HG03135 (cell line): ENCODE measurements at regions not wholly inside any gene's neighbourhood (a gene's known extent, or its start where the extent isn't known, plus 50 kb on each side); places are given as distances from the start of the nearest gene placed in this dataset.
"Not testable (repeated sequence)": the region's sequence is repeated elsewhere in the genome, so short reads cannot be mapped to it uniquely, and the experiment has no call there.

Experiments
- ATAC-seq: cut with Tn5 transposase; IDR thresholded peaks from one replicate; pipeline ENCODE4 v1.9.1; 2021; ENCODE audit warnings: mild to moderate bottlenecking, moderate library complexity; ENCODE audit not compliant: unreplicated experiment

DNA sequence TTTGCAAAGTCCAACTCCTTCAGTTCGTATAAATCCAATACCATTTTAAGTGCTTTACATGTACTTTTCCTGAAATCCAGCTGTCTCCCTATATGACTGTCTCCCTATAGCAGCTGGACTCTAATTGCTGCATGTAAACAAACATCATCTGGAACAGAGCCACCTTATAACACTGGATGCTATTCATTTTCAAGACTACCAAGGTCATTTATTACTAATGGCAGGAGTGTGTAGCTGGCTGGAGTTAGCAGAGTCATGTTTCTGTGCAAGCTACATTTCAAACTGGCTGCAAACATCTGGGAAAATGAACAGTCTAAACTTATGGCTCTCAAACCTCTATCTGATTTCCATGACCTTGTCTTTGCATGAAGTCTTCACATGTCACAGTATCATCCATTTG lies 575.2 kb downstream of the PIK3C3 start:
- no peak for ATAC-seq

DNA sequence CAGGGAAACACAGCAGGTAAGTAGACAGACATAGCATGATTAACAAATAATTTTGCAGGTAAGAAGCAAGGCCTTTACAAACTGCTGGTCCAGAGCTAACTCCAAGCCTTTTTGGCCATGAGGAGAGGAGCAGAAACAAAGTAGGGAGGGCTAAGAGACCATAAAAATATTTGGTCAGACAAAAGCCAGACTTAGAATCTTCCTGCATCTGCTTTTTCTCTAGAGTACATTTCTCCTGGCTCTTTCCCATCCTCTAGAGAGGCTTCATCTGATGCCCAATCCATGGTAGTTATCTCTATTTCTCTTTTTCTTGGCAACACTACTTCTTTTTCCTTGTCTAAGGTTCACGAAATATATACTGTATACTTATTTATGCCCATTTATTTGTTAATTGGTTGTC lies 577.1 kb downstream of the PIK3C3 start:
- ATAC-seq = no peak

DNA sequence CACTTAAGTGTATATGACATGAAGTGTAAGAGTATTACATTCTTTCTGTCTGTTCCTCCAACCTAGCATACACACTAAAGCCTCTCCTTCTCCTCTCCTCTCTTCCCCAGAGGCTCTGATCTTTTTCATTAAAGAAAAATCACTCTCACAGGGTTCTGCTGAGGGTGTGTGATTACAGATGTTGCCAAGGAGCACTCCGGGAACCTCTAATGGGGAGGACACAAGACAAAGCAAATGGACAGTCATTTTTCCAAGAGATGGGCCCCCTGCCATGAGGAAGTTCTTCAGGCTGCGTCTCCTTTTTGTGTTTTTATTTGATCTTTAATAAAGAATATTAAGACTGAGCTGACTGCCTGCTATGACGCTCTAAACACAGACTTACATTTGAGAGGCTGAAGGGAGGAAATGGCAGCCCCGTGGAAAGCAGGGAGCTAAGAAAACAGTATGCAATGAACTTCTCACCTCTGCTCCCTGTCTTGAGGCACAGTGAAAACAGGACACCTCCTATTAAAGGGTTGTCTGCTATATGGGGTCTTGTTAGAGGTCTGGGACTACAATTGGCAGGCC lies 578.1 kb downstream of the PIK3C3 start:
- ATAC-seq = no peak

DNA sequence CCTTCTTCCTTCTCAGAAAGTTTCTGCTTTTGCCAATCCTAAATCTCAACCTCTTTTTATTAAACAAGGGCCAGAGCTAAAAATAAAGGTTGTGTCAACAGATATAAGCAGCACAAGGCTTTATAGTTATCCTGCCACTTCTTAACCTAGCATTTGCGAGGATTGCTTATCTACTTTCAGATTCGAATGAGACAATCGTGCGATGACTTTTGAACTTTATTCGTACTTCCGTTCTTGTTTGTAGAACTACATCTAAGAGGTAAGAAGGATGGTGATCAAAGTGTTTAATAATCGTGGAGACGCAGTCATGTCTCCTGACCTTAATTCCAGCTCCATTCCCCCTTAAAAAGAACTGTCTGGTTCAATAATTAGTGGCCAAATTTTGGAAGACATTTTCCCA lies 578.6 kb downstream of the PIK3C3 start:
- ATAC-seq = no peak

DNA sequence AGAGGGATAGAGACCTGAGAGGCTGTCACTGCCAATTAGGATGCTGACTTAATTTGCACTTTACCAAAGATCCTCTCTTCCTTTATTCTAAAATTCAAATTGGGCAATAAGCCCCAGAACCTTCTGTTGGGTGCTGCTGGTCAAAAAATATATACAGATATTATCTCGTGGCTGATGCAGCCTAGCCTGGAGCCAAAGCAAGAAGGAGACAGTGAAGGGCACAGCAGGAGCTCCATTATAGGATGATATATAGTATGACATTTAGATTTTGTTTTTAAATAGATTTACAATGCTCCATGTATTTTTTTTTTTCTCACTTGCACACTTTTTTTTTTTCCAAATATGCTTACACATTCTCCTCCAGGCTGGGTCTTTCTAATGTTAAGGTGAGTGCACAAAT lies 579.3 kb downstream of the PIK3C3 start:
- ATAC-seq = no peak

DNA sequence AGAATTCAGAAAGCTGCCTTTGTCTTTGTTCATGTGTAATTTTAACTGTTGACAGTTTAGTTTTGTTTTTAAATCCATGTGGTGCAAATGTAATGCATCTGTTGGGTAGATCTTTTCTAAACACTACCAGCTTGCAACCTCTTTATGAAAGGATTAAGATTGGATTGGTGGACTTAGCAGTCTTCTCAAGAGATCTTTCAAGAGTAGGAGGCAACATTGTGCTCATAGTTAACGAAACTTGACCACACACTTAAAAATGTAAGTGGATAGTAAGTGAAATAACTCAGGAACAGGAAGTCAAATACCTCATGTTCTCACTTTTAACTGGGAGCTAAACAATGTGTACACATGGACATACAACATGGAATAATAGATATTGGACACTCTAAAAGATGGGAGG lies 579.0 kb downstream of the RIT2 start:
- no peak for ATAC-seq

DNA sequence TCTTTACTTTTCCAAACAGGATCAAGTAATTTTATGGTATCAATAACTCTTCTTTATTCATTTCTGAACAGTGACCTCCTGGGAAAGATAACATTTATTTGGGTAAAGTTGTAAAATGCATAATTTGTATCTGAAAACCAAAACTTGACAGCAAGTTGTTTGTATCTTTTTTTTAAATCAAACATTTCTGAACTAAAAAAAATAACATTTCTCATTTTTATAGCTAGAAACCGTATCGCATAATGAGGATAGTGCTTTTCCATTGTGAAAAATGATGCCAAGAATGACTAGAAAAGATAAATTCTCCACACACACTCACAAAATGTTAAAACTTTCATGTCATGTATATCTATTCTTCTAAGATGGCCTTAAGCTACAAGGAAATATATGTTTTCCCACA lies 578.2 kb downstream of the RIT2 start:
- ATAC-seq = no peak

DNA sequence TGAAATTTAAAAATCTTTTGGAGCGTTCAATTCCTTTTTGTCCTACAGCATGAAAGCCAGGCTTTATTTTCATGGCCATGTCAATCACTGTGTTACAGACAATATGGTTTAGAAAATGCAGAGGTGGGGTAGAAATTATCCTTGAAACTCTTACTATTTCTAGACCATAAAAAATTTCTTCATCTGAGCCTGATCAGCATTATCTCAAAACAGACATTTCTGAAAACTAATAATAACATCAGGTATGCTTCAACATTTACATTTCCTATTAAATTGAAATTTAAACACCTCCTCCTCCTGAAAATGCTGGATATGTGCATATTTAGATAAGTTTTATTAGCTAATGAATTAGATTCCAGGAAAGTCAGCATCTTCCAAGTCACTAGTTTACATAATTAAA lies 570.6 kb downstream of the RIT2 start:
- ATAC-seq = no peak

DNA sequence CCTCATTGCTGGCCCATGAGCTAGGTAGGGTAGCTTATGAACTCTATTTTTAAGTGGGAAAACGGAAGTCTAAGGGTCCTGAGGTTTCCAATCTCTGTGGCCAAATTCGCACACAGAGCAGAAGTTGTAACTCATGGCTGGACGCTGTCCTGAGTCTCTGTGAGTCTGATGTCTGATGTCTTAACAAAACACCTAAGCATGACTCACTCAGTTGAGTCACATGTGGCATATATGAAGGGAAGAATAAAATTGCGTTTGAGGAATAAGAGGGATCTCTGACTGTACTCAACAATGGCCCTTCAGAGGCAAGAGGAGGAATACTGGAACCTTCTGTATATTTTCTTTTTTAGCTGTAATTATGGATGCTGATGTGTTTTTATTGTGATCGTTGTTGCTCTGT lies 569.7 kb downstream of the RIT2 start:
- no peak for ATAC-seq

DNA sequence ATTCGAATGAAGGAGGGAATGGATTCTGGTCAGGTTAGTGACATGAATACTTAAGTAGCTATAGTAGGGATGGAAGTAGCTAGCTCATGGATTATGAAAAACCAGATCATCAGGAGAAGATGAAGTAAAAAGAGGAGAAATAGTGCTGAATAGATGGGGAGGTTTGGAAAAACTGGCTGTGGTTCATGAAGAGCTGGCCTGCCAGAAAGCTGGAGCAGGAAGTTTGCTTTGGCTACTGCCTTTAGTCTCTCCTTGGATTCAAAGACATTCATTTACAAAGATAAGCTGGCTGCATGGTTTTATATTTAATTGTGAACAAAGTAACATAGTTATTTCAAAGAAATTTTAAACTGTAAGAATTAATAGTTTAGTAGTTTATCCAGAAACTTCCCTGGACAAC lies 567.0 kb downstream of the RIT2 start:
- ATAC-seq = no peak

DNA sequence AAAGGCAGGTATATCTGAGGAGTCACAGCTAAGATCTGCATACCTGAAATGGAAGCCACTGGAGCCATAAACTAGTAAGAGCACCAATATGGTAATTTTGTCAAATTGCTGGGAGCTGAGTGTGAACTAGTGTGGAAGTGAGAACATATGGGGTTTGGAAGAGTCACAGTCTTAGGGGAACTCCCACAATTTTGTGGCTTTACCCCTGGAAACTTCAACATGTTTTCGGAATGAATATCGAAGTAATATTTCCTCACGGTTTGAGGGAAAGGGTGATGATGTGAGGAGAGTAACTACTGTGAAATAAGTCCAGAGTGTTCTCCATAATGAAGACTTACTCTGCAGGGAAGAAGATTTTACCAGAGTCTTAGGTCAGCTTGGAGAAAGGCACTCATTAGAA lies 565.9 kb downstream of the RIT2 start:
- no peak for ATAC-seq

DNA sequence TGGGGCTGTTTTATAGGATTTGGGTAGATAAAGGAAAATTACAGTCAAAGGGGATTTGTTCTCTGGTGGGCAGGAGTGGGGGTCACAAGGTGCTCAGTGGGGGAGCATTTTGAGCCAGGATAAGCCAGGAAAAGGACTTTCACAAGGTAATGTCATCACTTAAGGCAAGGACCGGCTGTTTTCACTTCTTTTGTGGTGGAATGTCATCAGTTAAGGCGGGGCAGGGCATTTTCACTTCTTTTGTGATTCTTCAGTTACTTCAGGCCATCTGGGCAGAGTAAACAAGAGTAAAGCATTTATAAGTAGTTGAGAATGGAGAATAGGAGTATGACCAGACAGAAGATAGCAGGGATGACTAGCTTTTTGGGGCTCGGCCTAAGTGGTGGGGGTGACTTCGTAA lies 562.9 kb downstream of the RIT2 start:
- ATAC-seq = not testable (repeated sequence)

DNA sequence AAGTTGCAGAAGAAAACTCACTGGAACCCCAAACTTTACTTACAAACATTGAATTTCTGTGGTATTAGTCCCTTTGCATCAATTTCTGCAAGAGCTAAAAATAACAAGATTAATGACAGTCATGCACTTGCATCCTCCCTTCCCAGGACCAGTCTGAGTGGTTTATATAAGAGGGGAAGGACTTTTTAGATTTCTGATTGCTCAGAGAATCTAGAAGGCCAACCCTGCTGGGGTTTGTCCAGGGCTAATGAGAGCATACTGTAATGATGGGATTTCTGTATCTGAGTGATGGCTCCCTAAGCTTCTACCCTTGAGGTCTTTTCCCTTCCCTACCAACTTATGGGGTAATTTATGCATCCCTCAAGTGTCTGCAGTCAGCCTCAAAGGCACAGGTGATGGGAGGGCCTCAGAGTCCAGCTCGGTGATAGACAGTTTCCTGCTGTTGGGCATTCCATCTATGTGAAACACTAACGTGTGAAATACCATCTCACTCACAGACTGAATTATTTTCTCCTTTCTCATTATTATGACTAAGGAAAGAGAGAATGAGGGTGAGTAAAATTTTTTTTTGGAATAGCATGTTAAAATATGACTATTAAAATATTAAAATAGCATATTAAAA lies 556.3 kb downstream of the RIT2 start:
- ATAC-seq = no peak

DNA sequence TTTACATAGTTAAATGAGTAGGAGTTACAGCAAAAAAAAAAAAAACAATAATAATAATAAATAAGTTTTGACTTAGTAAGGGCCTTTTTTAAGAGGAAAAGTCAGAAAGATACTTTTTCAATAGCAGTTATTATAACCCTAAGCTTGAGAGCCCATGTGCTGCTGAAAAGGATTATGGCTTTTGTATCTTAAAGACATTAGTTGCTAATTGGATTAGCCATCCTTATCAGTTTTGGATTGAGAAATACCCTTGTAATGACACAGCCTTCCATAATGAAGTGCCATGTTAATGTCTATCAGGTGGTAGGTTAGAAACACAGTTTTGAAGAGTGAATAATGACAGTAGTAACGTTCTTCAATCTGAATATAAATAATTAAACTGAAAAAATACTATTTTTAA lies 554.0 kb downstream of the RIT2 start:
- no peak for ATAC-seq

DNA sequence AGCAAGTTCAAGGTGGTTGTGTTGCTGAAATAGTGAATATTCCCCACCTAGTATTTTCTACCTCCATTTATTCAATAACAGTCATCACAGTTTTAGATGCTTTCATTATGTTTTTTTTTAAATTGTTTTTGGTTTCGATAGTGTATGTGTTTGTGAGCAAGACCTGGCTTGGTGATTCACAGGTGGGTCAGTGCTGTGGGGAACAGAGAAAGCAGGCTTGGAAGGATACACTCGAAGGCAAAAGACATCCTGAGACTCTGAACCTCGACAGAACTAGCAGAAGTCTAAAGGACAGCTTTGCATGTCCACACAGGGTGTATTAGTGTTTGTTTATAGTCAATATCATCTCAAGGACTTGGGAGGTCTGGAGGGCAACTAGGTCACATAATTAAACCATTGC lies 551.5 kb downstream of the RIT2 start:
- ATAC-seq = no peak

DNA sequence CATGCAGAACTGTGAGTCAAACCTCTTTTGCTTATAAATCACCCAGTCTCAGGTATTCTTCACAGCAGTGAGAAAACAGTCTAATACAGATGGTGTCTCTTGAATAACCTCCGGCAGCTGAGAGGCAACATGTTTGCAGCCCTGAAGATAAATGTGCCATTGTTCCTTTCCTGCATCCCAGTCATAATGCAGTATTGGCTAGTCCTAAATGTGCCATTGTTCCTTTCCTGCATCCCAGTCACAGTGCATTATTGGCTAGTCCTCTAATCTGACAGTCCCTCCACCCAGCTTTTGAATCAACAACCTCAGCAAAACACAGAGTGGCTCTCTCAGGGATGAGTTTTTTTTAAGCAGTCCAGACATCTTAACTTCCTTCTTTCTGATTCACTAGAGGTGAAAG lies 550.7 kb downstream of the RIT2 start:
- no peak for ATAC-seq

DNA sequence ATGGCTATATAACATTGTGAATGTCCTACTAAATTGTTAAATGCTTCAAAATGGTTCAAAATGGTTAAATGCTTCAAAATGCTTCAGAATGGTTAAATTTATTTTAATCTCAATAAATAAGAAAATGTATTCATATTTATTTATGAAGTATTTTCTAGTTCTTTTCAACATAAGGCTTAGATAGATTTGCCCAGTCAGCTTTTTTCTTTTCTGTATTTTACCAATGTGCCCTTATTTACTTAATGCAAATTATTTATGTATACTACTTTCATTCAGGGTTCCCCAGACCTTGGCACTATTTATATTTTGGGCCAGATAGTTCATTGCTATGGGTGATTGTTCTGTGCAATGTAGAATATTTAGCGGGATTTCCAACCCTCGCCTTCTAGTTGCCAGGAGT lies 546.7 kb downstream of the RIT2 start:
- no peak for ATAC-seq

DNA sequence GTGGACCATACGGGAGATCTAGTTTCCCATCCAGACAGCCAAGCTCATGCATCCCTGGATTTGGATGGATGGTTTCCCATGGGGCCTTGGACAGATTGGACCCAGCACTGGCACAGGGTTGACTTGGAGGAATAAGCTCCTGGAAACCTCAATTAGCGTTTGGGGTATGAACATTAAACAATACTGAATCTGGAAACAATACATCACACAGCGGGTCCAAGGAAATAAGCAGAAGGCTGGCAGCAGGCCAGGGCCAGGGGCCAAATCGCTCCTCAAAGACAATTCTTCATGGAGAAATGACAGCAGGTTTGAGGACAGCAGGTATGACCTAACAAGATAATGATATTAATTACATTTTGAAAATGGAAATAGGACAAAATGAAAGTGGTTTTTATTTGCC lies 540.6 kb downstream of the RIT2 start:
- no peak for ATAC-seq

DNA sequence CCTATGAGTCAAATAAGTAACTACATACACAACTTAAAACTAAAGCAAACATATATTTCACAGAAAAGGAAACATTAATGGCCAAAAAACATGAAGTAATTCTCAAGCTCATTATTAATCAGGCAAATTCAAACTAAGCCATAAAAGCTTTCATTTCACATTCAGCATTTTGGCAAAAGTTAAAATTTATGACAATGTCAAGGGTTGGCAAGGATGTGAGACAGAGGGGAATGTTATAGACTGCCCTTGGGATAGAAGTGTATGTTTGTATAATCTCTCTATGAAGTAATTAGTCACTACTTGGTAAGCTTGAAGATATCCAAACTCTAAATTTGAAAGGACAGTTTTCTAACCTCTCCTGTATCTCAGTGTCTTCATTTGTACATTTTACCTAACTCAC lies 539.4 kb downstream of the RIT2 start:
- ATAC-seq = no peak

DNA sequence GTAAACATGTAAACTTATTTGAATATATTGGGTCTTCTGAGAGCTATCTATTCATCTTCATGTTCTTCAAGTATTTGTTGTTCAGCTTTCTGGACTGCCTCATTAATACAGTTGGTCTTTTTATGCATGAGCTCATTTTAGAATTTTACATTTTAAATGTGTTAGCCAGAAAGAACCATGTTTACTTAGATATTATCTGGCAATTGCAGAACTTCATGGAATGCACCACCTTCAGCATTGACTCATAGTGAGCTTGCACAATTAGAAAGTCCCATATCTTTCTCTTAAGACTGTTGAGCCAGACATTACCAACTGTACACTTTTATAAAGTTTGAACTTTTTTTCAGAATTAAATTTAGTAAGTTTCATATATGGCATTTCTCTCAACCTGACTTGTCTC lies 536.7 kb downstream of the RIT2 start:
- no peak for ATAC-seq

DNA sequence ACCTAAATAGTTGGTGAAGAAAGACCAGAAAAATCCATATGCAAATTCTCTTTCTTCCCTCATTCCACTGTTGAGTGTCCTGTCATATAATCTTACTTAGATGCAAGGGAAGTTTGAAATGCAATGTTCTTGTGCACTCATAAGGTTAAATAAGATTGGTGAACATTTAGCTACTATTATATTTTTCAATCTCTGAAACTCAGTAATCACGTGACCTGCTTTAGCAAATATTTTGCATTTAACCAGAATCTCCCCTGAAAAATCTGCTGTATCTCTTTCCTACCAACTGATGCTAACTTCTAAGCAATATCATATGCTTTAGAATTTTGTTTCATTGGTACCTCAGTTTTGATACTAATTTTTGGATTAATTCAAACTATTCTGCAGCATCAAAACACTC lies 533.2 kb downstream of the RIT2 start:
- ATAC-seq = no peak

DNA sequence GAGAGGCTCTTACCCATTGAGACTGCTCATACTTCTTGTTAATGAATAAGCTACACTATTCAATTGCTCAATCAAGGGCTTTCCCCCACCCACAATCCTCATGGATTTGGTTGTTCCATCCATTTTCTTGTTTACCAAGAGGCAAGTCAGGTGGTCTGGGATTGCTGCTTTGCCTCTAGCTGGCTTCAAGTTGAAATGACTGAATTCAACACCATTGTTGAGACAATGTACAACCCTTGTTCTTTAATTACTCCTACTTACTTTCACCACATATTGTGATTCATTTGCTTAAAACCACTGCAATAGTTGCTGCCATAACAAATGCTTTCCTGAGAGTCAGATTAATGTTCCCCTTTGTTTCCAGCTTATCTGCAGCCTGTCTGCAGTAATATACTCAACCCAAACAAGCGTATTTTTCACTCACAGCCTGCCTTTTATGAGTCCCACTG lies 532.2 kb downstream of the RIT2 start:
- ATAC-seq = no peak

DNA sequence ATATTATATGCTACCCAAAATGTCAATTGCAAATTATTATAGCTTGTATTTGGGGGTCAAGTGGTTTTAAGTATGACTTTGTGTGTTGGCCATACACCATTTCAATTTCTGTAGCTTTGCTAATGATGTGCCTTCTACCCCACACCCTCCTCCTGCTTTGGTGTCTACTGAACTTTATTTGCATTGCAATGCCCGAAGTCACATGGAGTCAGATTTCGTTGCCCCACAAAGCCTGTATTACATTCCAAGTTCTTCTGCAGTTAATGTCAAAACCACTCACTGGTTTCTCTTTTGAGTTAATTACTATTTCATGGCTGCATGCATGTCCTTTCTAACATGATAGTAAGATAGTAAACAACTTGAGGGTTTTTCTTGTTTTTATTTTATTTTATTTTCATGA lies 528.9 kb downstream of the RIT2 start:
- ATAC-seq = no peak
